Panc1 (cell line): ENCODE measurements at regions not wholly inside any gene's neighbourhood (a gene's known extent, or its start where the extent isn't known, plus 50 kb on each side); places are given as distances from the start of the nearest gene placed in this dataset.

Experiments used
- ATAC-seq: fragments of 200-7000 bp; cut with Tn5 transposase; 2 replicates; pipeline ENCODE4 v1.9.1; 2020; ENCODE audit warnings: mild to moderate bottlenecking, moderate library complexity
- BruUV-seq: library from RNA; stranded (reverse); fragments of 400-500 nt; replicated peaks from 2 replicates; lab custom pipeline; 2021; lab: Mats Ljungman, UMichigan
- CTCF ChIA-PET: fragments of 300-600 bp; sonication (Branson Sonifier 250); formaldehyde crosslinking; loops from one replicate; lab custom pipeline; 2022; ENCODE audit warnings: antibody characterized with exemption; lab: Charles Lee
- POLR2A ChIA-PET: fragments of 300-600 bp; sonication (Branson Sonifier 250); formaldehyde crosslinking; loops from one replicate; lab custom pipeline; 2022; ENCODE audit warnings: antibody characterized with exemption; lab: Charles Lee
- DNase-seq: peaks from one replicate; pipeline ENCODE4 v3.0.0-alpha.2; 2010; ENCODE audit warnings: low read depth, low spot score
- H3K27ac ChIP-seq: 2 replicates; pipeline ENCODE4 v1.5.1; 2011; ENCODE audit warnings: mild to moderate bottlenecking, low read length, inconsistent platforms
- H3K27me3 ChIP-seq: fragments of 200-500 bp; sonication (Bioruptor generic); 2 replicates; pipeline ENCODE4 v1.6.0; 2014; ENCODE audit warnings: low read length, inconsistent platforms; ENCODE audit not compliant: control insufficient read depth, insufficient read depth
- H3K36me3 ChIP-seq: fragments of 200-500 bp; sonication (Bioruptor generic); 2 replicates; pipeline ENCODE4 v1.5.1; 2014; ENCODE audit warnings: inconsistent platforms, mild to moderate bottlenecking, low read length, moderate library complexity; ENCODE audit not compliant: control insufficient read depth, insufficient read depth
- H3K4me1 ChIP-seq: 2 replicates; pipeline ENCODE4 v1.5.1; 2011; ENCODE audit warnings: inconsistent platforms, mild to moderate bottlenecking, low read length, moderate library complexity; ENCODE audit not compliant: control insufficient read depth, insufficient read depth
- H3K4me3 ChIP-seq, 2 experiments: 2 replicates each; pipeline ENCODE4 v1.5.1; 2011 to 2012; ENCODE audit warnings: low read depth in 2 of 2, low read length in 2 of 2, mild to moderate bottlenecking in 2 of 2, inconsistent platforms in 1 of 2, moderate library complexity in 1 of 2
- H3K9me3 ChIP-seq: fragments of 200-500 bp; sonication (Bioruptor generic); 2 replicates; pipeline ENCODE4 v1.5.1; 2014; ENCODE audit warnings: low read depth, mild to moderate bottlenecking, inconsistent platforms, low read length, moderate library complexity; ENCODE audit not compliant: control insufficient read depth, insufficient read depth
- POLR2AphosphoS5 ChIP-seq: IDR thresholded peaks from 2 replicates; pipeline ENCODE4 v1.6.1; 2012; ENCODE audit warnings: mild to moderate bottlenecking, low read depth, low read length, moderate library complexity
- SIN3A ChIP-seq: IDR thresholded peaks from 2 replicates; pipeline ENCODE4 v1.6.1; 2012; ENCODE audit warnings: low read depth, mild to moderate bottlenecking, low read length, moderate library complexity, borderline replicate concordance; ENCODE audit not compliant: insufficient read depth
- TCF7L2 ChIP-seq: IDR thresholded peaks from 2 replicates; pipeline ENCODE4 v1.6.1; 2011; ENCODE audit warnings: mild to moderate bottlenecking, low read depth, low read length, inconsistent platforms
- in situ Hi-C: cut with HindIII; loops from 2 replicates; pipeline ENCODE4 v1.10.0; 2016; ENCODE audit warnings: low sequenced_read_pairs, low pct_unique_long_range_greater_than_20kb
- intact Hi-C: fragments of 100-400 bp; cut with micrococcal nuclease; formaldehyde crosslinking; loops from one replicate; pipeline ENCODE4 v1.10.0; 2022; ENCODE audit not compliant: unreplicated experiment
- TF ChIP-seq, protein P1 (sequence below): fragments of 450-650 bp; IDR thresholded peaks from 2 replicates; pipeline ENCODE4 v1.5.1; 2017; ENCODE audit warnings: mild to moderate bottlenecking
- TF ChIP-seq, protein P2 (sequence below), 2 experiments: IDR thresholded peaks; 2 replicates each; pipeline ENCODE4 v1.6.1; 2011 to 2012; ENCODE audit warnings: low read depth in 2 of 2, control low read depth in 1 of 2, low read length in 1 of 2, mild to moderate bottlenecking in 1 of 2, moderate library complexity in 1 of 2; ENCODE audit not compliant: insufficient read depth in 1 of 2

DNA sequence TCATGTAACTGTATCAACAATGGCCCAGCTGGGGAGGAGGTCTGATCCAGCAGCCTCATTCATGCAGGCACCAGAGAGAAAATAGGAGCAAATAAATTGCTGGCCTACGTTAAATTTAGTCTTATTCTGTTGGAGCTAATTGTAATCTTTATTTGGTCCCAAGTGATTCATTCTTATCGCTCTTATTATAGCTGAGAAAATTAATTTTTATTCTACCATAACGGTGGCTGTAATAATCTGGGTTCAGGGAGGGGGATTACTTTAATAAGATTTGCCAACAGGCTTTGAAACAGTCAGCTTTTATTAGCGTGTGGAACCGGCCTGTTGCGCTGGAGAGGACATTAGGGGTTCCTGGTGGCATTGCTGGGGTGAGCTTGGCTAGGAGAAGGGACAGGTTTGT, 254.9 kb downstream of the AACS start:
- no TSS peak for BruUV-seq
- H3K27ac ChIP-seq: no peak overlapping the region
- no peaks in the 10 kb centered on the region for H3K9me3 ChIP-seq
- ChIA-PET CTCF (no interaction called here), POLR2A (no interaction called here)
- DNase-seq (no peak), ATAC-seq (no peak)
- TF ChIP-seq SIN3A: no peak
- no peak for TF ChIP-seq POLR2AphosphoS5
- TF ChIP-seq TCF7L2: no peak
- TF ChIP-seq, protein P1, sequence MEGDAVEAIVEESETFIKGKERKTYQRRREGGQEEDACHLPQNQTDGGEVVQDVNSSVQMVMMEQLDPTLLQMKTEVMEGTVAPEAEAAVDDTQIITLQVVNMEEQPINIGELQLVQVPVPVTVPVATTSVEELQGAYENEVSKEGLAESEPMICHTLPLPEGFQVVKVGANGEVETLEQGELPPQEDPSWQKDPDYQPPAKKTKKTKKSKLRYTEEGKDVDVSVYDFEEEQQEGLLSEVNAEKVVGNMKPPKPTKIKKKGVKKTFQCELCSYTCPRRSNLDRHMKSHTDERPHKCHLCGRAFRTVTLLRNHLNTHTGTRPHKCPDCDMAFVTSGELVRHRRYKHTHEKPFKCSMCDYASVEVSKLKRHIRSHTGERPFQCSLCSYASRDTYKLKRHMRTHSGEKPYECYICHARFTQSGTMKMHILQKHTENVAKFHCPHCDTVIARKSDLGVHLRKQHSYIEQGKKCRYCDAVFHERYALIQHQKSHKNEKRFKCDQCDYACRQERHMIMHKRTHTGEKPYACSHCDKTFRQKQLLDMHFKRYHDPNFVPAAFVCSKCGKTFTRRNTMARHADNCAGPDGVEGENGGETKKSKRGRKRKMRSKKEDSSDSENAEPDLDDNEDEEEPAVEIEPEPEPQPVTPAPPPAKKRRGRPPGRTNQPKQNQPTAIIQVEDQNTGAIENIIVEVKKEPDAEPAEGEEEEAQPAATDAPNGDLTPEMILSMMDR: no peak
- TF ChIP-seq, protein P2, sequence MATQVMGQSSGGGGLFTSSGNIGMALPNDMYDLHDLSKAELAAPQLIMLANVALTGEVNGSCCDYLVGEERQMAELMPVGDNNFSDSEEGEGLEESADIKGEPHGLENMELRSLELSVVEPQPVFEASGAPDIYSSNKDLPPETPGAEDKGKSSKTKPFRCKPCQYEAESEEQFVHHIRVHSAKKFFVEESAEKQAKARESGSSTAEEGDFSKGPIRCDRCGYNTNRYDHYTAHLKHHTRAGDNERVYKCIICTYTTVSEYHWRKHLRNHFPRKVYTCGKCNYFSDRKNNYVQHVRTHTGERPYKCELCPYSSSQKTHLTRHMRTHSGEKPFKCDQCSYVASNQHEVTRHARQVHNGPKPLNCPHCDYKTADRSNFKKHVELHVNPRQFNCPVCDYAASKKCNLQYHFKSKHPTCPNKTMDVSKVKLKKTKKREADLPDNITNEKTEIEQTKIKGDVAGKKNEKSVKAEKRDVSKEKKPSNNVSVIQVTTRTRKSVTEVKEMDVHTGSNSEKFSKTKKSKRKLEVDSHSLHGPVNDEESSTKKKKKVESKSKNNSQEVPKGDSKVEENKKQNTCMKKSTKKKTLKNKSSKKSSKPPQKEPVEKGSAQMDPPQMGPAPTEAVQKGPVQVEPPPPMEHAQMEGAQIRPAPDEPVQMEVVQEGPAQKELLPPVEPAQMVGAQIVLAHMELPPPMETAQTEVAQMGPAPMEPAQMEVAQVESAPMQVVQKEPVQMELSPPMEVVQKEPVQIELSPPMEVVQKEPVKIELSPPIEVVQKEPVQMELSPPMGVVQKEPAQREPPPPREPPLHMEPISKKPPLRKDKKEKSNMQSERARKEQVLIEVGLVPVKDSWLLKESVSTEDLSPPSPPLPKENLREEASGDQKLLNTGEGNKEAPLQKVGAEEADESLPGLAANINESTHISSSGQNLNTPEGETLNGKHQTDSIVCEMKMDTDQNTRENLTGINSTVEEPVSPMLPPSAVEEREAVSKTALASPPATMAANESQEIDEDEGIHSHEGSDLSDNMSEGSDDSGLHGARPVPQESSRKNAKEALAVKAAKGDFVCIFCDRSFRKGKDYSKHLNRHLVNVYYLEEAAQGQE (IDR thresholded peaks at IDR 0.05; ENCODE audit: insufficient read depth in 1 of 2, low read depth in 2 of 2, low read length in 1 of 2): no peak
- peaks cover 2% of the 10 kb centered on the region; the same call in 1 of the 2 replicates for H3K27me3 ChIP-seq
- no peaks in the 10 kb centered on the region for H3K4me1 ChIP-seq
- no peak overlapping the region for H3K4me3 ChIP-seq
- no peaks in the 10 kb centered on the region for H3K36me3 ChIP-seq
- in situ Hi-C loops: no loop called here
- intact Hi-C loops: no loop called here

DNA sequence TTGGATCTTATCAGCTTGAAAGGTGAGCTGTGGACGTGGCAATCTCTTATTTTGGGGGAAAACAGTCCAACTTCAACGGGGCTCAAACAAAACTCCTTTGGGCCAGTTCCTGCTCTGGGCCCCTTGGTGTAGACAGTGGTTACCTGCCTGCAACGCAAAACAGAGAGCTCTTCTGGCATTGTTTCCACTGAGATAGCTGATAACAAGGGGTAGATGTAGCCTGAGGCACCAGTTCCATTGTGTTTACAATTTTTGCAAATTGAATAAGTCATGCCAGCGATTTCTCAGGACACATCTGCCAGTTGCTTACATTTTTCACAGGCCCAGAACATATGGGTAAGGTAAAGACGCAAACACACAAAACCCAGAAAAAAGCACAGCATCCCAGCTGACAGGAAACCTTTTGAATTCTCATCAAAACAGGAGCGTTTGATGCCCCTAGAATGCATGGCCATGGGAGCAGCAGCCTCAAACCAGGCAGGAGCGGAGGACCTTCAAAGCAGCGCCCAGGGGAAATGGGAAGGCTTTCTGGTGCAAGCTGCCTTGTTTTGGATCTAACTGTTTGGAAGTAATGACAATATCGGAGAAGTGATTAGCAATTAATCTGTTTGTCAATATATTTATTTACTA, 259.7 kb downstream of the AACS start:
- ChIA-PET CTCF (no interaction called here), POLR2A (no interaction called here)
- BruUV-seq: no TSS peak
- ATAC-seq: no peak
- TF ChIP-seq POLR2AphosphoS5 (no peak), TCF7L2 (no peak), SIN3A (no peak)
- TF ChIP-seq, protein P1: no peak
- TF ChIP-seq, protein P2 (IDR thresholded peaks at IDR 0.05; ENCODE audit: insufficient read depth in 1 of 2, low read depth in 2 of 2, low read length in 1 of 2): no peak
- H3K27me3 ChIP-seq: 0 out of 2 replicates have a peak, but pooled peaks cover 2% of the 10 kb centered on the region
- no peaks in the 10 kb centered on the region for H3K9me3 ChIP-seq
- H3K4me1 ChIP-seq: no peaks in the 10 kb centered on the region
- in situ Hi-C loops: no loop called here
- H3K4me3 ChIP-seq: no peak overlapping the region
- DNase-seq: no peak
- no peaks in the 10 kb centered on the region for H3K36me3 ChIP-seq
- no peak overlapping the region for H3K27ac ChIP-seq
- intact Hi-C loops: loop anchor here (5.0 kb wide), 1 partner anchor 143 kb away; no protein-coding TSS in a partner anchor
